ENCODE measurements at regions not wholly inside any gene's neighbourhood (a gene's known extent, or its start where the extent isn't known, plus 50 kb on each side); places are given as distances from the start of the nearest gene placed in this dataset.

GRCh38 chr18:72232644-72233043 is 311.5 kb downstream of the CBLN2 start:
- Histone ChIP-seq H3K4me3 (replicated peaks in 1 of 2; ENCODE audit: low read depth in 1 of 2, low read length in 2 of 2) (no peak overlapping the region), H2AFZ (ENCODE audit: low read depth, low read length, poor library complexity, severe bottlenecking) (no peak overlapping the region), H3K4me1 (ENCODE audit: control insufficient read depth in 1 of 2, insufficient read depth in 2 of 2, low read length in 2 of 2) (no peaks in the 10 kb centered on the region), H4K20me1 (ENCODE audit: insufficient read depth) (no peaks in the 10 kb centered on the region), H3K36me3 (ENCODE audit: control insufficient read depth in 1 of 2, insufficient read depth in 2 of 2, low read length in 2 of 2) (no peaks in the 10 kb centered on the region), H3K4me2 (ENCODE audit: low read length) (no peak overlapping the region), H3K27ac (ENCODE audit: low read depth, low read length) (no peak overlapping the region), H3K9me3 (ENCODE audit: control insufficient read depth in 1 of 2, insufficient read depth in 1 of 2, low read depth in 1 of 2, low read length in 2 of 2) (peaks cover 6 to 14% of the 10 kb centered on the region in 2 experiments; a peak in 1 of 4 replicates), H3K79me2 (ENCODE audit: insufficient read depth, low read length) (no peaks in the 10 kb centered on the region), H3K9me2 (ENCODE audit: insufficient read depth) (no peaks in the 10 kb centered on the region), H3K27me3 (ENCODE audit: insufficient read depth, low read length) (no peaks in the 10 kb centered on the region), H3K9ac (ENCODE audit: low read length) (no peak overlapping the region)
- no peak for TF ChIP-seq ZNF274 (IDR thresholded peaks at IDR 0.05; ENCODE audit: low read depth, low read length)
- no peak for TF ChIP-seq ZBTB33 (IDR thresholded peaks at IDR 0.05; ENCODE audit: extremely low read depth, insufficient replicate concordance, low read length)
- no peak for TF ChIP-seq SP1 (IDR thresholded peaks at IDR 0.05; ENCODE audit: low read depth)
- no peak for TF ChIP-seq POLR2AphosphoS5 (IDR thresholded peaks at IDR 0.05; ENCODE audit: low read depth, low read length)
- no peak for TF ChIP-seq EGR1 (IDR thresholded peaks at IDR 0.05; ENCODE audit: low read depth)
- no peak for TF ChIP-seq CBX3 (IDR thresholded peaks at IDR 0.05; ENCODE audit: low read depth)
- TF ChIP-seq JUND (IDR thresholded peaks at IDR 0.05), result no peak
- no peak for TF ChIP-seq ZFX (IDR thresholded peaks at IDR 0.05)
- no peak for TF ChIP-seq ATF3 (IDR thresholded peaks at IDR 0.05)
- no peak for TF ChIP-seq YY1 (IDR thresholded peaks at IDR 0.05; ENCODE audit: extremely low read depth, insufficient replicate concordance, low read depth, low read length)
- TF ChIP-seq RAD21 (IDR thresholded peaks at IDR 0.05; ENCODE audit: low read depth), result no peak
- TF ChIP-seq EZH2phosphoT487 (IDR thresholded peaks at IDR 0.05; ENCODE audit: borderline replicate concordance), result no peak
- TF ChIP-seq CTCF (IDR thresholded peaks at IDR 0.05 in 2 of 3, conservative IDR thresholded peaks at IDR 0.05 in 1 of 3; ENCODE audit: borderline replicate concordance in 1 of 3, insufficient read depth in 1 of 3, low read depth in 2 of 3, low read length in 2 of 3), result no peak
- TF ChIP-seq POLR2A (IDR thresholded peaks at IDR 0.05; ENCODE audit: borderline replicate concordance, extremely low read depth, insufficient read depth, insufficient read length), result no peak
- no peak for TF ChIP-seq FOSL1 (IDR thresholded peaks at IDR 0.05; ENCODE audit: low read depth)
- TF ChIP-seq MAX (IDR thresholded peaks at IDR 0.05), result no peak
- TF ChIP-seq CEBPB (IDR thresholded peaks at IDR 0.05; ENCODE audit: low read depth), result no peak
- no peak for TF ChIP-seq EZH2 (IDR thresholded peaks at IDR 0.05)
- TF ChIP-seq SIN3A (IDR thresholded peaks at IDR 0.05; ENCODE audit: low read depth), result no peak
- POLR2A ChIA-PET, result no interaction called here
- intact Hi-C loops (cut with micrococcal nuclease), result no loop called here
- no peak for DNase-seq (ENCODE audit: low read depth, low spot score)
- BruUV-seq (replicated peaks), result no TSS peak
- RAD21 ChIA-PET (ENCODE audit: low non-redundant PET in 1 of 2, low total read pairs in 2 of 2, uncharacterized antibody in 2 of 2, unreplicated experiment in 2 of 2), result no interaction called here
- ATAC-seq, result no peak
- CTCF ChIA-PET, result no interaction called here

Measured in HCT116 (cell line).